ENCODE measurements at regions not wholly inside any gene's neighbourhood (a gene's known extent, or its start where the extent isn't known, plus 50 kb on each side); places are given as distances from the start of the nearest gene placed in this dataset.
"Not testable (repeated sequence)": the region's sequence is repeated elsewhere in the genome, so short reads cannot be mapped to it uniquely, and the experiment has no call there.

- H3K27ac Mint-ChIP-seq; H3K27ac ChIP-seq (ENCODE audit: low read depth, low read length); DNase-seq; ATAC-seq; H3K4me3 ChIP-seq (ENCODE audit: low read length); H3K36me3 ChIP-seq (ENCODE audit: control insufficient read depth in 2 of 3, insufficient read depth in 3 of 3, low read length in 3 of 3); H3K4me1 ChIP-seq (ENCODE audit: control insufficient read depth in 2 of 2, insufficient read depth in 2 of 2, low read length in 2 of 2); intact Hi-C loops (cut with micrococcal nuclease); H3K9me3 ChIP-seq (ENCODE audit: control insufficient read depth in 2 of 3, low read length in 3 of 3); H3K4me3 Mint-ChIP-seq; H3K36me3 Mint-ChIP-seq; CTCF ChIA-PET; POLR2A ChIA-PET; H3K27me3 ChIP-seq (ENCODE audit: control insufficient read depth in 2 of 2, insufficient read depth in 2 of 2, low read length in 2 of 2); H3K4me1 Mint-ChIP-seq: not testable (repeated sequence)
- Mint-ChIP-seq H3K27me3 (peaks cover 8 to 27% (median 16%) of the 10 kb centered on the region in 5 donors), H3K9me3 (peaks cover 0 to 12% (median 6%) of the 10 kb centered on the region in 11 donors)
Measured at GRCh38 chr10:118976219-118976618, 53.3 kb upstream of the NANOS1 start.

GRCh38 chr10:118977022-118977599, 52.4 kb upstream of the NANOS1 start:
- peaks cover 0 to 13% (median 6%) of the 10 kb centered on the region in 11 donors for H3K9me3 Mint-ChIP-seq
- no peaks in the 10 kb centered on the region for H3K36me3 ChIP-seq (ENCODE audit: control insufficient read depth in 2 of 3, insufficient read depth in 3 of 3, low read length in 3 of 3)
- ChIA-PET POLR2A (no interaction called here), CTCF (no interaction called here)
- intact Hi-C loops (cut with micrococcal nuclease), result no loop called here
- ATAC-seq, result no peak
- peaks cover 0 to 11% (median 0%) of the 10 kb centered on the region in 5 donors for H3K36me3 Mint-ChIP-seq
- H3K27ac ChIP-seq (ENCODE audit: low read depth, low read length), result no peak overlapping the region
- no peaks in the 10 kb centered on the region for H3K4me1 ChIP-seq (ENCODE audit: control insufficient read depth in 2 of 2, insufficient read depth in 2 of 2, low read length in 2 of 2)
- DNase-seq, result no peak
- H3K4me1 Mint-ChIP-seq, result peaks cover 0 to 2% (median 0%) of the 10 kb centered on the region in 7 donors
- no peak overlapping the region for H3K4me3 Mint-ChIP-seq
- no peaks in the 10 kb centered on the region for H3K9me3 ChIP-seq (ENCODE audit: control insufficient read depth in 2 of 3, low read length in 3 of 3)
- H3K27me3 Mint-ChIP-seq, result peaks cover 8 to 23% (median 16%) of the 10 kb centered on the region in 5 donors
- no peak overlapping the region for H3K27ac Mint-ChIP-seq
- no peak overlapping the region for H3K4me3 ChIP-seq (ENCODE audit: low read length)
- H3K27me3 ChIP-seq (ENCODE audit: control insufficient read depth in 2 of 2, insufficient read depth in 2 of 2, low read length in 2 of 2), result no peaks in the 10 kb centered on the region

GRCh38 chr10:118977835-118978234, 51.7 kb upstream of the NANOS1 start:
- Histone ChIP-seq H3K27ac (ENCODE audit: low read depth, low read length) (no peak overlapping the region), H3K36me3 (ENCODE audit: control insufficient read depth in 2 of 3, insufficient read depth in 3 of 3, low read length in 3 of 3) (no peaks in the 10 kb centered on the region), H3K4me1 (ENCODE audit: control insufficient read depth in 2 of 2, insufficient read depth in 2 of 2, low read length in 2 of 2) (no peaks in the 10 kb centered on the region), H3K4me3 (ENCODE audit: low read length) (no peak overlapping the region), H3K9me3 (ENCODE audit: control insufficient read depth in 2 of 3, low read length in 3 of 3) (no peaks in the 10 kb centered on the region), H3K27me3 (ENCODE audit: control insufficient read depth in 2 of 2, insufficient read depth in 2 of 2, low read length in 2 of 2) (no peaks in the 10 kb centered on the region)
- DNase-seq (no peak), ATAC-seq (peak; percentile 16)
- Mint-ChIP-seq H3K9me3 (peaks cover 0 to 16% (median 6%) of the 10 kb centered on the region in 11 donors), H3K36me3 (peaks cover 0 to 11% (median 0%) of the 10 kb centered on the region in 5 donors), H3K27me3 (peaks cover 8 to 24% (median 14%) of the 10 kb centered on the region in 5 donors), H3K4me1 (peaks cover 0 to 2% (median 0%) of the 10 kb centered on the region in 7 donors), H3K4me3 (no peak overlapping the region), H3K27ac (no peak overlapping the region)
- POLR2A ChIA-PET, result no interaction called here
- intact Hi-C loops (cut with micrococcal nuclease), result no loop called here
- CTCF ChIA-PET, result no interaction called here

- peaks cover 0 to 6% (median 0%) of the 10 kb centered on the region in 5 donors for H3K36me3 Mint-ChIP-seq
- intact Hi-C loops (cut with micrococcal nuclease), result no loop called here
- no peak overlapping the region for H3K27ac Mint-ChIP-seq
- peaks cover 0 to 2% (median 0%) of the 10 kb centered on the region in 7 donors for H3K4me1 Mint-ChIP-seq
- no peak overlapping the region for H3K4me3 Mint-ChIP-seq
- no peaks in the 10 kb centered on the region for H3K36me3 ChIP-seq (ENCODE audit: control insufficient read depth in 2 of 3, insufficient read depth in 3 of 3, low read length in 3 of 3)
- no peaks in the 10 kb centered on the region for H3K9me3 ChIP-seq (ENCODE audit: control insufficient read depth in 2 of 3, low read length in 3 of 3)
- H3K4me3 ChIP-seq (ENCODE audit: low read length), result no peak overlapping the region
- POLR2A ChIA-PET, result no interaction called here
- DNase-seq (no peak), ATAC-seq (no peak)
- no peak overlapping the region for H3K27ac ChIP-seq (ENCODE audit: low read depth, low read length)
- H3K27me3 ChIP-seq (ENCODE audit: control insufficient read depth in 2 of 2, insufficient read depth in 2 of 2, low read length in 2 of 2), result no peaks in the 10 kb centered on the region
- H3K9me3 Mint-ChIP-seq, result peaks cover 0 to 16% (median 5%) of the 10 kb centered on the region in 11 donors
- no peaks in the 10 kb centered on the region for H3K4me1 ChIP-seq (ENCODE audit: control insufficient read depth in 2 of 2, insufficient read depth in 2 of 2, low read length in 2 of 2)
- H3K27me3 Mint-ChIP-seq, result peaks cover 6 to 22% (median 8%) of the 10 kb centered on the region in 5 donors
- CTCF ChIA-PET, result no interaction called here
Measured at GRCh38 chr10:118978316-118978997, 51.1 kb upstream of the NANOS1 start.

- no peak overlapping the region for H3K27ac Mint-ChIP-seq
- no peak for DNase-seq
- no peak overlapping the region for H3K27ac ChIP-seq (ENCODE audit: low read depth, low read length)
- no peaks in the 10 kb centered on the region for H3K36me3 ChIP-seq (ENCODE audit: control insufficient read depth in 2 of 3, insufficient read depth in 3 of 3, low read length in 3 of 3)
- intact Hi-C loops (cut with micrococcal nuclease), result no loop called here
- peaks cover 4 to 18% (median 7%) of the 10 kb centered on the region in 5 donors for H3K27me3 Mint-ChIP-seq
- H3K4me3 Mint-ChIP-seq, result no peak overlapping the region
- no peaks in the 10 kb centered on the region for H3K4me1 ChIP-seq (ENCODE audit: control insufficient read depth in 2 of 2, insufficient read depth in 2 of 2, low read length in 2 of 2)
- H3K9me3 Mint-ChIP-seq, result peaks cover 0 to 15% (median 3%) of the 10 kb centered on the region in 11 donors
- H3K9me3 ChIP-seq (ENCODE audit: control insufficient read depth in 2 of 3, low read length in 3 of 3), result no peaks in the 10 kb centered on the region
- H3K36me3 Mint-ChIP-seq, result peaks cover 0 to 3% (median 0%) of the 10 kb centered on the region in 5 donors
- H3K4me1 Mint-ChIP-seq, result peaks cover 0 to 2% (median 0%) of the 10 kb centered on the region in 7 donors
- no peak for ATAC-seq
- ChIA-PET POLR2A (no interaction called here), CTCF (no interaction called here)
- H3K4me3 ChIP-seq (ENCODE audit: low read length), result no peak overlapping the region
- no peaks in the 10 kb centered on the region for H3K27me3 ChIP-seq (ENCODE audit: control insufficient read depth in 2 of 2, insufficient read depth in 2 of 2, low read length in 2 of 2)
Measured at GRCh38 chr10:118978998-118979350, 50.5 kb upstream of the NANOS1 start.

- H3K36me3 Mint-ChIP-seq, result peaks cover 0 to 4% (median 2%) of the 10 kb centered on the region in 5 donors
- H3K4me1 Mint-ChIP-seq, result peaks cover 0 to 2% (median 0%) of the 10 kb centered on the region in 7 donors
- no peak for ATAC-seq
- intact Hi-C loops (cut with micrococcal nuclease), result no loop called here
- H3K27ac Mint-ChIP-seq, result peak overlapping the region in 1 of 9 donors; percentile 36
- no peaks in the 10 kb centered on the region for H3K36me3 ChIP-seq (ENCODE audit: control insufficient read depth in 2 of 3, insufficient read depth in 3 of 3, low read length in 3 of 3)
- no peak overlapping the region for H3K4me3 Mint-ChIP-seq
- POLR2A ChIA-PET, result no interaction called here
- H3K9me3 ChIP-seq (ENCODE audit: control insufficient read depth in 2 of 3, low read length in 3 of 3), result no peaks in the 10 kb centered on the region
- DNase-seq, result peak in 1 of 9 donors; percentile 9
- no peaks in the 10 kb centered on the region for H3K4me1 ChIP-seq (ENCODE audit: control insufficient read depth in 2 of 2, insufficient read depth in 2 of 2, low read length in 2 of 2)
- no peak overlapping the region for H3K27ac ChIP-seq (ENCODE audit: low read depth, low read length)
- H3K4me3 ChIP-seq (ENCODE audit: low read length), result no peak overlapping the region
- peaks cover 4 to 18% (median 8%) of the 10 kb centered on the region in 5 donors for H3K27me3 Mint-ChIP-seq
- peaks cover 0 to 20% (median 8%) of the 10 kb centered on the region in 11 donors for H3K9me3 Mint-ChIP-seq
- CTCF ChIA-PET, result no interaction called here
- H3K27me3 ChIP-seq (ENCODE audit: control insufficient read depth in 2 of 2, insufficient read depth in 2 of 2, low read length in 2 of 2), result no peaks in the 10 kb centered on the region
Measured at GRCh38 chr10:118979661-118980060, 49.9 kb upstream of the NANOS1 start.

Measured in naive thymus-derived CD4-positive, alpha-beta T cell (primary cell).